MM.1S (cell line): ENCODE measurements at regions not wholly inside any gene's neighbourhood (a gene's known extent, or its start where the extent isn't known, plus 50 kb on each side); places are given as distances from the start of the nearest gene placed in this dataset.

Source experiments
- DNase-seq: peaks from one replicate; pipeline ENCODE4 v3.0.0-alpha.2; 2015
- H2AFZ ChIP-seq: fragments of 300-600 bp; sonication (generic); 2 replicates; pipeline ENCODE4 v1.6.0; 2016; ENCODE audit warnings: antibody characterized with exemption, low read length
- H3F3A ChIP-seq: fragments of 300-600 bp; sonication (generic); 2 replicates; pipeline ENCODE4 v1.6.1; 2016; ENCODE audit warnings: mild to moderate bottlenecking, antibody characterized with exemption, low read length, moderate library complexity, mixed read lengths; ENCODE audit not compliant: insufficient read depth
- H3K27ac ChIP-seq: fragments of 300-600 bp; sonication (generic); 2 replicates; pipeline ENCODE4 v1.5.1; 2016; ENCODE audit warnings: mild to moderate bottlenecking, low read length
- H3K27me3 ChIP-seq: fragments of 300-600 bp; sonication (generic); replicated peaks from 2 replicates; pipeline ENCODE4 v1.6.0; 2016; ENCODE audit warnings: low read length; ENCODE audit not compliant: insufficient read depth
- H3K36me3 ChIP-seq: fragments of 300-600 bp; sonication (generic); replicated peaks from 2 replicates; pipeline ENCODE4 v1.6.1; 2016; ENCODE audit warnings: mild to moderate bottlenecking, low read length, mixed read lengths; ENCODE audit not compliant: insufficient read depth
- H3K4me1 ChIP-seq: fragments of 300-600 bp; sonication (generic); 2 replicates; pipeline ENCODE4 v1.6.1; 2016; ENCODE audit warnings: low read length, mixed read lengths
- H3K4me2 ChIP-seq: fragments of 300-600 bp; sonication (generic); 2 replicates; pipeline ENCODE4 v1.6.0; 2016; ENCODE audit warnings: low read depth, low read length
- H3K4me3 ChIP-seq: fragments of 300-600 bp; sonication (generic); 2 replicates; pipeline ENCODE4 v1.5.1; 2016; ENCODE audit warnings: low read length, mixed read lengths
- H3K79me2 ChIP-seq: fragments of 300-600 bp; sonication (generic); 2 replicates; pipeline ENCODE4 v1.6.1; 2016; ENCODE audit warnings: mixed run types, low read length, mixed read lengths
- H3K9ac ChIP-seq: fragments of 300-600 bp; sonication (generic); 2 replicates; pipeline ENCODE4 v1.6.1; 2016; ENCODE audit warnings: low read length, mixed read lengths
- H3K9me2 ChIP-seq: fragments of 300-600 bp; sonication (generic); replicated peaks from 2 replicates; pipeline ENCODE4 v1.6.1; 2016; ENCODE audit warnings: mild to moderate bottlenecking, low read length, mixed read lengths; ENCODE audit not compliant: insufficient read depth
- H3K9me3 ChIP-seq: fragments of 300-600 bp; sonication (generic); replicated peaks from 2 replicates; pipeline ENCODE4 v1.6.1; 2016; ENCODE audit warnings: mild to moderate bottlenecking, low read length, mixed read lengths; ENCODE audit not compliant: insufficient read depth
- H4K20me1 ChIP-seq: fragments of 300-600 bp; sonication (generic); 2 replicates; pipeline ENCODE4 v1.6.1; 2016; ENCODE audit warnings: mild to moderate bottlenecking, low read length, moderate library complexity, mixed read lengths; ENCODE audit not compliant: insufficient read depth
- CTCF ChIP-seq: fragments of 300-600 bp; sonication (generic); IDR thresholded peaks from 2 replicates; pipeline ENCODE4 v1.5.1; 2016; ENCODE audit warnings: antibody characterized with exemption, low read length, mixed read lengths
- EZH2 ChIP-seq: fragments of 300-600 bp; sonication (generic); optimal IDR thresholded peaks from 2 replicates; pipeline ENCODE3; 2017; ENCODE audit warnings: low read depth, mild to moderate bottlenecking, antibody characterized with exemption, low read length, mixed read lengths
- EZH2phosphoT487 ChIP-seq: fragments of 300-600 bp; sonication (generic); IDR thresholded peaks from 2 replicates; pipeline ENCODE4 v1.6.1; 2018; ENCODE audit warnings: antibody characterized with exemption, low read length

DNA sequence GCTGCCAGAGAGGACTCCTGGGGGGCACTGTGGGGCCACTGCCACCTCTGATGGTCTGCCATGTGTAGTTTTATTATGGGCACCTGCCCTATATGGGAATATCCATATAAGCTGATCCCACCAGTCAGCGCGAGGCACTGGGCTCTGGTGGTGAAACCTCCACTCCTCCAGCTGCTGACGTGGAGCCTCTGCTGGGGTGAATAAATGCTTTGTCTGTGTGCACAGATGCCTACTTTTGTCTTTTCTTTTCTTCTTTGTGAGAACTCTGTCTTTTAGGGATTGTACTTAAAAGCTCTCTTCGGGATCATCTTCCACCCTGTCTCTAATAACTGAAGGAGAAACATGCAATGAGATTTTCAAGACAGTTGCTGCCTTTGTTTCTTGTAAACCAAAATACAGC lies 68.9 kb upstream of the NCK2 start:
- Histone ChIP-seq H3K27me3 (no peaks in the 10 kb centered on the region), H2AFZ (no peak overlapping the region), H3K79me2 (no peaks in the 10 kb centered on the region), H3F3A (no peaks in the 10 kb centered on the region), H3K4me2 (no peak overlapping the region), H3K4me1 (no peaks in the 10 kb centered on the region), H3K9me3 (no peaks in the 10 kb centered on the region), H3K4me3 (no peak overlapping the region), H3K9me2 (no peaks in the 10 kb centered on the region), H3K9ac (no peak overlapping the region), H4K20me1 (no peaks in the 10 kb centered on the region), H3K36me3 (no peaks in the 10 kb centered on the region), H3K27ac (no peak overlapping the region)
- no peak for TF ChIP-seq CTCF
- no peak for TF ChIP-seq EZH2
- TF ChIP-seq EZH2phosphoT487: no peak
- no peak for DNase-seq

DNA sequence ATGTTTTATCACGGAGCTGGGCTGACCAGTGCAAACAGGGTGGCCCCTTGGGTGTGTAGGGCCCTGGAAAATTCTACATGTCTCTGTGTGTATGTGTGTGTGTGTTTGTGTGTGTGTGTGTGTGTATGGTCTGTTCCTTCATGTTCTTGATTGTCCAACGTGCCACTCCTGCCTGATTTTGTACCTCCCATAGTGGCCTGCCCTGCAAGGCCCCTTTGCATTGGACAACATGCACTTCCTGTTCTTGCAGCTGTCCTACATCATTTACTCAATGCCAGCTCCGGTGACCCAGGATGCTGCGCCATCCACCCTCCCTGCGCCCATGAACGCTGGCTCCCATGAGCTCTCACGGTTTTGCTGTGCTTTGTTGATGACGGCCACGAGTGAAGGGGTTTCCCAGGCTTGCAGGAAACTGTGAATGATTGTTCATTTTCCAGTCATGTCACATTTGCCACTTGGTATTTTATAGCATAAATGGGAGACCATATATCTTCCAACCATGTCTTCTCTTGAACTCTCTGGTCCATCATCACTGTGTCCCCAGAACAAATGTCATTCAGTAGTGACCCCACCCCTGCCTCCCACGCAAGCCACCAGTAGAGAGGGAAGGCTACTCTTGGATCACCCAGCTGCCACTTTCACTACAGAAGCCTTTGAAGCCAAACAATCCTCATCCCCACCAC lies 69.7 kb upstream of the NCK2 start:
- Histone ChIP-seq H3K27ac (no peak overlapping the region), H3K27me3 (no peaks in the 10 kb centered on the region), H3K4me2 (no peak overlapping the region), H4K20me1 (no peaks in the 10 kb centered on the region), H2AFZ (no peak overlapping the region), H3K9me2 (no peaks in the 10 kb centered on the region), H3K79me2 (no peaks in the 10 kb centered on the region), H3K36me3 (no peaks in the 10 kb centered on the region), H3K9ac (no peak overlapping the region), H3K9me3 (no peaks in the 10 kb centered on the region), H3F3A (no peaks in the 10 kb centered on the region), H3K4me1 (no peaks in the 10 kb centered on the region), H3K4me3 (no peak overlapping the region)
- no peak for DNase-seq
- no peak for TF ChIP-seq EZH2phosphoT487
- TF ChIP-seq EZH2: no peak
- TF ChIP-seq CTCF: no peak

GRCh38 chr2:105674401-105674800 lies 70.3 kb upstream of the NCK2 start:
- no peak overlapping the region for H3K27ac ChIP-seq
- H3K36me3 ChIP-seq: no peaks in the 10 kb centered on the region
- H3K27me3 ChIP-seq: no peaks in the 10 kb centered on the region
- no peak overlapping the region for H3K4me3 ChIP-seq
- no peak overlapping the region for H3K9ac ChIP-seq
- no peak overlapping the region for H3K4me2 ChIP-seq
- H4K20me1 ChIP-seq: no peaks in the 10 kb centered on the region
- no peak for DNase-seq
- TF ChIP-seq EZH2phosphoT487 (no peak), CTCF (no peak), EZH2 (no peak)
- H3K4me1 ChIP-seq: no peaks in the 10 kb centered on the region
- H3F3A ChIP-seq: no peaks in the 10 kb centered on the region
- no peak overlapping the region for H2AFZ ChIP-seq
- H3K79me2 ChIP-seq: no peaks in the 10 kb centered on the region
- H3K9me2 ChIP-seq: no peaks in the 10 kb centered on the region
- no peaks in the 10 kb centered on the region for H3K9me3 ChIP-seq
